Hepatocyte (in vitro differentiated cells): ENCODE measurements at regions not wholly inside any gene's neighbourhood (a gene's known extent, or its start where the extent isn't known, plus 50 kb on each side); places are given as distances from the start of the nearest gene placed in this dataset.

Experiments used
- DNase-seq: peaks from one replicate; pipeline ENCODE4 v3.0.0-alpha.2; 2016; ENCODE audit warnings: low spot score
- H2AFZ ChIP-seq: fragments of 200-600 bp; sonication (generic); 2 replicates; pipeline ENCODE4 v1.6.0; 2016; ENCODE audit warnings: antibody characterized with exemption, mild to moderate bottlenecking
- H3K27ac ChIP-seq: fragments of 200-600 bp; sonication (generic); 2 replicates; pipeline ENCODE4 v1.5.1; 2016; ENCODE audit warnings: mild to moderate bottlenecking
- H3K27me3 ChIP-seq: fragments of 200-600 bp; sonication (generic); 2 replicates; pipeline ENCODE4 v1.6.1; 2016
- H3K36me3 ChIP-seq: fragments of 200-600 bp; sonication (generic); replicated peaks from 2 replicates; pipeline ENCODE4 v1.5.1; 2016; ENCODE audit warnings: low read depth; ENCODE audit not compliant: insufficient read depth
- H3K4me1 ChIP-seq: fragments of 200-600 bp; sonication (generic); 2 replicates; pipeline ENCODE4 v1.5.1; 2016; ENCODE audit warnings: mild to moderate bottlenecking, moderate library complexity; ENCODE audit not compliant: insufficient read depth
- H3K4me2 ChIP-seq: fragments of 200-600 bp; sonication (generic); 2 replicates; pipeline ENCODE4 v1.6.0; 2016
- H3K4me3 ChIP-seq: fragments of 200-600 bp; sonication (generic); 2 replicates; pipeline ENCODE4 v1.5.1; 2016; ENCODE audit warnings: mild to moderate bottlenecking
- H3K79me2 ChIP-seq: fragments of 200-600 bp; sonication (generic); 2 replicates; pipeline ENCODE4 v1.6.0; 2017; ENCODE audit warnings: mild to moderate bottlenecking
- H3K9me2 ChIP-seq: fragments of 200-600 bp; sonication (generic); replicated peaks from 2 replicates; pipeline ENCODE4 v1.6.0; 2017; ENCODE audit warnings: mild to moderate bottlenecking; ENCODE audit not compliant: insufficient read depth
- H3K9me3 ChIP-seq: fragments of 200-600 bp; sonication (generic); 2 replicates; pipeline ENCODE4 v1.5.1; 2016; ENCODE audit warnings: low read depth, mild to moderate bottlenecking
- H4K20me1 ChIP-seq: fragments of 200-600 bp; sonication (generic); 2 replicates; pipeline ENCODE4 v1.6.0; 2016; ENCODE audit warnings: mild to moderate bottlenecking; ENCODE audit not compliant: insufficient read depth, poor library complexity, severe bottlenecking
- EZH2 ChIP-seq: fragments of 200-600 bp; sonication (generic); IDR thresholded peaks from 2 replicates; pipeline ENCODE4 v1.6.1; 2016; ENCODE audit warnings: antibody characterized with exemption, mild to moderate bottlenecking, borderline replicate concordance
- EZH2phosphoT487 ChIP-seq: fragments of 200-600 bp; sonication (generic); IDR thresholded peaks from one replicate; pipeline ENCODE4 v1.6.1; 2018; ENCODE audit warnings: antibody characterized with exemption, mild to moderate bottlenecking, low read depth, moderate library complexity; ENCODE audit not compliant: unreplicated experiment, severe bottlenecking
- WGBS: methylation state at CpG from one replicate; pipeline ENCODE4 v1.1.6; 2016; ENCODE audit warnings: low lambda C conversion rate; ENCODE audit errors: missing lambda C conversion rate; 5-methylcytosine and 5-hydroxymethylcytosine counted together
- TF ChIP-seq, protein P1 (sequence below): fragments of 200-600 bp; sonication (generic); IDR thresholded peaks from 2 replicates; pipeline ENCODE4 v1.5.1; 2016; ENCODE audit warnings: antibody characterized with exemption, mild to moderate bottlenecking; ENCODE audit not compliant: poor library complexity

DNA sequence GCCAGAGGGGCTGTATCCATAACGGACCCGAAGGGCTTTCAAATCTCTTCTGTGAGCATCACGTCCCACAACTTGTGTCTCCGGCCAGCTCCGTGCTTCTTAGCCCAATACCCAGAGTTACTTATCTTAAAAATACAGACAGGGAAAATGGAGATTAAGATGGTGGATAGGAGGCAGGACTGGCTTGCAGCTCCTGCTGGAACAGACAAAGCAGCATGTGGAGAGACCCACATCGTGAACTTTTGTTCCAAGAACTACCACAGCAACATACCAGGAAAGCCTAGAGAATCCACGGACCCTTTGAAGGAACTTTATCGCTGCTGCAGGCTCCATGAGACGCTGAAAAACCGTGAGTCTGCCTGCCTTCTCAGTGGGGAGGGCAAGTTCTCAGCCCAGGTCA is 113.7 kb downstream of the RNASET2 start:
- no peaks in the 10 kb centered on the region for H3K36me3 ChIP-seq
- no peak for DNase-seq
- no peak overlapping the region for H2AFZ ChIP-seq
- 95% methylated on average over 10 of the region's 10 CpGs for WGBS
- no peaks in the 10 kb centered on the region for H3K79me2 ChIP-seq
- no peak overlapping the region for H3K27ac ChIP-seq
- TF ChIP-seq EZH2phosphoT487 (no peak), EZH2 (no peak)
- TF ChIP-seq, protein P1, sequence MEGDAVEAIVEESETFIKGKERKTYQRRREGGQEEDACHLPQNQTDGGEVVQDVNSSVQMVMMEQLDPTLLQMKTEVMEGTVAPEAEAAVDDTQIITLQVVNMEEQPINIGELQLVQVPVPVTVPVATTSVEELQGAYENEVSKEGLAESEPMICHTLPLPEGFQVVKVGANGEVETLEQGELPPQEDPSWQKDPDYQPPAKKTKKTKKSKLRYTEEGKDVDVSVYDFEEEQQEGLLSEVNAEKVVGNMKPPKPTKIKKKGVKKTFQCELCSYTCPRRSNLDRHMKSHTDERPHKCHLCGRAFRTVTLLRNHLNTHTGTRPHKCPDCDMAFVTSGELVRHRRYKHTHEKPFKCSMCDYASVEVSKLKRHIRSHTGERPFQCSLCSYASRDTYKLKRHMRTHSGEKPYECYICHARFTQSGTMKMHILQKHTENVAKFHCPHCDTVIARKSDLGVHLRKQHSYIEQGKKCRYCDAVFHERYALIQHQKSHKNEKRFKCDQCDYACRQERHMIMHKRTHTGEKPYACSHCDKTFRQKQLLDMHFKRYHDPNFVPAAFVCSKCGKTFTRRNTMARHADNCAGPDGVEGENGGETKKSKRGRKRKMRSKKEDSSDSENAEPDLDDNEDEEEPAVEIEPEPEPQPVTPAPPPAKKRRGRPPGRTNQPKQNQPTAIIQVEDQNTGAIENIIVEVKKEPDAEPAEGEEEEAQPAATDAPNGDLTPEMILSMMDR, result no peak
- no peaks in the 10 kb centered on the region for H3K9me2 ChIP-seq
- no peaks in the 10 kb centered on the region for H4K20me1 ChIP-seq
- no peak overlapping the region for H3K4me3 ChIP-seq
- H3K4me2 ChIP-seq, result no peak overlapping the region
- H3K27me3 ChIP-seq, result peaks cover 5% of the 10 kb centered on the region
- H3K4me1 ChIP-seq, result no peaks in the 10 kb centered on the region
- H3K9me3 ChIP-seq, result no peaks in the 10 kb centered on the region

GRCh38 chr6:166841216-166841615 is 115.1 kb downstream of the RNASET2 start:
- no peaks in the 10 kb centered on the region for H3K9me3 ChIP-seq
- no peak for DNase-seq
- H3K4me2 ChIP-seq, result no peak overlapping the region
- H3K27me3 ChIP-seq, result peaks cover 5% of the 10 kb centered on the region
- H2AFZ ChIP-seq, result no peak overlapping the region
- no peak overlapping the region for H3K27ac ChIP-seq
- TF ChIP-seq EZH2 (no peak), EZH2phosphoT487 (no peak)
- H3K9me2 ChIP-seq, result no peaks in the 10 kb centered on the region
- no peaks in the 10 kb centered on the region for H4K20me1 ChIP-seq
- 96% methylated on average over 7 of the region's 7 CpGs for WGBS
- H3K4me1 ChIP-seq, result no peaks in the 10 kb centered on the region
- no peaks in the 10 kb centered on the region for H3K36me3 ChIP-seq
- H3K79me2 ChIP-seq, result no peaks in the 10 kb centered on the region
- no peak overlapping the region for H3K4me3 ChIP-seq

DNA sequence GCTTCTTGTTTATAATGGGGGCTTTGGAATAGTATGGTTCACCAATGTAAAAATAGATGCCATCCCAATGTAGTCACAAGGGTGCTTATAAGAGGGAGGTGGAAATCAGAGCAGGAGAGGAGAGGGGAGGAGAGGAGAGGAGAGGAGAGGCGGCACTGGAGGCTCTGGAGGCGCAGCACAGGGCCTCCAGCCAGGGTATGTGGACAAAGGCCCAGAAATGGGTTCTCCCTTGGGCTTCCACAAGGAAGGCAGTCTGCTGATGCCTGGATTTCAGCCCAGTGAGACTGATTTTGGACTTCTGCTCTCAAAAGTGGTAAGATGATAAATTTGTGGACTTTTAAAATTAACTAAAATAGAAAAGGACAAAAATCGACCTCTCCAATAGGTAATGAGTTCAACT is 116.8 kb downstream of the RNASET2 start:
- Histone ChIP-seq H3K4me3 (no peak overlapping the region), H3K27me3 (no peaks in the 10 kb centered on the region), H2AFZ (no peak overlapping the region), H3K9me3 (no peaks in the 10 kb centered on the region), H3K9me2 (no peaks in the 10 kb centered on the region), H3K79me2 (no peaks in the 10 kb centered on the region), H3K27ac (no peak overlapping the region), H4K20me1 (no peaks in the 10 kb centered on the region), H3K36me3 (no peaks in the 10 kb centered on the region), H3K4me2 (no peak overlapping the region), H3K4me1 (no peaks in the 10 kb centered on the region)
- DNase-seq, result no peak
- WGBS, result 85% methylated on average over 2 of the region's 3 CpGs
- TF ChIP-seq EZH2phosphoT487, result no peak
- TF ChIP-seq, protein P1, result no peak
- TF ChIP-seq EZH2, result no peak

GRCh38 chr6:166838987-166839386 is 117.4 kb downstream of the RNASET2 start:
- TF ChIP-seq EZH2, result no peak
- TF ChIP-seq, protein P1, result no peak
- TF ChIP-seq EZH2phosphoT487, result no peak
- Histone ChIP-seq H3K27ac (no peak overlapping the region), H4K20me1 (no peaks in the 10 kb centered on the region), H3K79me2 (no peaks in the 10 kb centered on the region), H3K36me3 (no peaks in the 10 kb centered on the region), H3K4me3 (no peak overlapping the region), H3K9me2 (no peaks in the 10 kb centered on the region), H3K27me3 (no peaks in the 10 kb centered on the region), H2AFZ (no peak overlapping the region), H3K9me3 (no peaks in the 10 kb centered on the region), H3K4me2 (no peak overlapping the region), H3K4me1 (no peaks in the 10 kb centered on the region)
- no peak for DNase-seq
- 89% methylated on average over 10 of the region's 10 CpGs for WGBS
